ENCODE measurements at regions not wholly inside any gene's neighbourhood (a gene's known extent, or its start where the extent isn't known, plus 50 kb on each side); places are given as distances from the start of the nearest gene placed in this dataset.
A peak's percentile ranks its signal among the peaks of the same experiment; 100 is the strongest.

GRCh38 chr3:152019508-152019907 is 146.1 kb downstream of the SUCNR1 start:
- peak; percentile 39 for ATAC-seq
- TF ChIP-seq ZFP3 (CRISPR knock-in tag; IDR thresholded peaks at IDR 0.05): no peak
- no peak for TF ChIP-seq ZNF565 (CRISPR knock-in tag; conservative IDR thresholded peaks at IDR 0.05; ENCODE audit: low read depth)
- no peak for TF ChIP-seq ZNF70 (CRISPR knock-in tag; IDR thresholded peaks at IDR 0.05)
- TF ChIP-seq ZFP30 (CRISPR knock-in tag; IDR thresholded peaks at IDR 0.05): no peak
- no peak for TF ChIP-seq ARNTL (CRISPR knock-in tag; IDR thresholded peaks at IDR 0.05; ENCODE audit: borderline replicate concordance, low read depth)
- no peak for TF ChIP-seq ZNF8 (CRISPR knock-in tag; IDR thresholded peaks at IDR 0.05)
- no peak for TF ChIP-seq RARB (CRISPR knock-in tag; IDR thresholded peaks at IDR 0.05)
- no peak for TF ChIP-seq PPARA (CRISPR knock-in tag; IDR thresholded peaks at IDR 0.05; ENCODE audit: borderline replicate concordance)
- TF ChIP-seq ISL1 (CRISPR knock-in tag; IDR thresholded peaks at IDR 0.05): no peak
- TF ChIP-seq BACH2 (CRISPR knock-in tag; IDR thresholded peaks at IDR 0.05; ENCODE audit: borderline replicate concordance): no peak
- TF ChIP-seq SNAI2 (CRISPR knock-in tag; IDR thresholded peaks at IDR 0.05): no peak
- TF ChIP-seq TOX (CRISPR knock-in tag; IDR thresholded peaks at IDR 0.05; ENCODE audit: borderline replicate concordance): no peak
- no peak for TF ChIP-seq OSR1 (CRISPR knock-in tag; IDR thresholded peaks at IDR 0.05)
- TF ChIP-seq, protein P1, sequence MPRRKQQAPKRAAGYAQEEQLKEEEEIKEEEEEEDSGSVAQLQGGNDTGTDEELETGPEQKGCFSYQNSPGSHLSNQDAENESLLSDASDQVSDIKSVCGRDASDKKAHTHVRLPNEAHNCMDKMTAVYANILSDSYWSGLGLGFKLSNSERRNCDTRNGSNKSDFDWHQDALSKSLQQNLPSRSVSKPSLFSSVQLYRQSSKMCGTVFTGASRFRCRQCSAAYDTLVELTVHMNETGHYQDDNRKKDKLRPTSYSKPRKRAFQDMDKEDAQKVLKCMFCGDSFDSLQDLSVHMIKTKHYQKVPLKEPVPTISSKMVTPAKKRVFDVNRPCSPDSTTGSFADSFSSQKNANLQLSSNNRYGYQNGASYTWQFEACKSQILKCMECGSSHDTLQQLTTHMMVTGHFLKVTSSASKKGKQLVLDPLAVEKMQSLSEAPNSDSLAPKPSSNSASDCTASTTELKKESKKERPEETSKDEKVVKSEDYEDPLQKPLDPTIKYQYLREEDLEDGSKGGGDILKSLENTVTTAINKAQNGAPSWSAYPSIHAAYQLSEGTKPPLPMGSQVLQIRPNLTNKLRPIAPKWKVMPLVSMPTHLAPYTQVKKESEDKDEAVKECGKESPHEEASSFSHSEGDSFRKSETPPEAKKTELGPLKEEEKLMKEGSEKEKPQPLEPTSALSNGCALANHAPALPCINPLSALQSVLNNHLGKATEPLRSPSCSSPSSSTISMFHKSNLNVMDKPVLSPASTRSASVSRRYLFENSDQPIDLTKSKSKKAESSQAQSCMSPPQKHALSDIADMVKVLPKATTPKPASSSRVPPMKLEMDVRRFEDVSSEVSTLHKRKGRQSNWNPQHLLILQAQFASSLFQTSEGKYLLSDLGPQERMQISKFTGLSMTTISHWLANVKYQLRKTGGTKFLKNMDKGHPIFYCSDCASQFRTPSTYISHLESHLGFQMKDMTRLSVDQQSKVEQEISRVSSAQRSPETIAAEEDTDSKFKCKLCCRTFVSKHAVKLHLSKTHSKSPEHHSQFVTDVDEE (CRISPR knock-in tag; IDR thresholded peaks at IDR 0.05): no peak
- no peak for TF ChIP-seq CSRNP3 (CRISPR knock-in tag; IDR thresholded peaks at IDR 0.05)
- TF ChIP-seq PATZ1 (CRISPR knock-in tag; IDR thresholded peaks at IDR 0.05; ENCODE audit: borderline replicate concordance): no peak
- TF ChIP-seq ESRRG (CRISPR knock-in tag; IDR thresholded peaks at IDR 0.05): no peak
- TF ChIP-seq GLIS3 (CRISPR knock-in tag; IDR thresholded peaks at IDR 0.05): no peak
- no peak for TF ChIP-seq CREB5 (CRISPR knock-in tag; IDR thresholded peaks at IDR 0.05; ENCODE audit: low read depth)

GRCh38 chr3:152021951-152022461 is 148.6 kb downstream of the SUCNR1 start:
- ATAC-seq: peak; percentile 66

More at GRCh38 chr3:152021951-152022461, 148.6 kb downstream of the SUCNR1 start:
- TF ChIP-seq ZC3H10 (CRISPR knock-in tag; IDR thresholded peaks at IDR 0.05): no peak
- TF ChIP-seq CSRNP3 (CRISPR knock-in tag; IDR thresholded peaks at IDR 0.05): no peak
- no peak for TF ChIP-seq RARB (CRISPR knock-in tag; IDR thresholded peaks at IDR 0.05)
- TF ChIP-seq, protein P1 (CRISPR knock-in tag; IDR thresholded peaks at IDR 0.05): no peak
- TF ChIP-seq TOX (CRISPR knock-in tag; IDR thresholded peaks at IDR 0.05; ENCODE audit: borderline replicate concordance): no peak
- TF ChIP-seq ISL1 (CRISPR knock-in tag; IDR thresholded peaks at IDR 0.05): no peak
- no peak for TF ChIP-seq TCF4 (CRISPR knock-in tag; IDR thresholded peaks at IDR 0.05; ENCODE audit: borderline replicate concordance)
- TF ChIP-seq ESRRG (CRISPR knock-in tag; IDR thresholded peaks at IDR 0.05): no peak
- TF ChIP-seq ARNTL (CRISPR knock-in tag; IDR thresholded peaks at IDR 0.05; ENCODE audit: borderline replicate concordance, low read depth): no peak
- no peak for TF ChIP-seq ZNF8 (CRISPR knock-in tag; IDR thresholded peaks at IDR 0.05)
- TF ChIP-seq GLIS3 (CRISPR knock-in tag; IDR thresholded peaks at IDR 0.05): no peak
